22Rv1 (cell line): ENCODE measurements at regions not wholly inside any gene's neighbourhood (a gene's known extent, or its start where the extent isn't known, plus 50 kb on each side); places are given as distances from the start of the nearest gene placed in this dataset.

ENCODE experiments used
- ZFX ChIP-seq: fragments of 450-650 bp; IDR thresholded peaks from 2 replicates; pipeline ENCODE4 v1.6.1; 2017; ENCODE audit warnings: antibody characterized with exemption, borderline replicate concordance
- TF ChIP-seq, protein P1 (sequence below): fragments of 450-650 bp; IDR thresholded peaks from 2 replicates; pipeline ENCODE4 v1.5.1; 2017; ENCODE audit warnings: mild to moderate bottlenecking

DNA sequence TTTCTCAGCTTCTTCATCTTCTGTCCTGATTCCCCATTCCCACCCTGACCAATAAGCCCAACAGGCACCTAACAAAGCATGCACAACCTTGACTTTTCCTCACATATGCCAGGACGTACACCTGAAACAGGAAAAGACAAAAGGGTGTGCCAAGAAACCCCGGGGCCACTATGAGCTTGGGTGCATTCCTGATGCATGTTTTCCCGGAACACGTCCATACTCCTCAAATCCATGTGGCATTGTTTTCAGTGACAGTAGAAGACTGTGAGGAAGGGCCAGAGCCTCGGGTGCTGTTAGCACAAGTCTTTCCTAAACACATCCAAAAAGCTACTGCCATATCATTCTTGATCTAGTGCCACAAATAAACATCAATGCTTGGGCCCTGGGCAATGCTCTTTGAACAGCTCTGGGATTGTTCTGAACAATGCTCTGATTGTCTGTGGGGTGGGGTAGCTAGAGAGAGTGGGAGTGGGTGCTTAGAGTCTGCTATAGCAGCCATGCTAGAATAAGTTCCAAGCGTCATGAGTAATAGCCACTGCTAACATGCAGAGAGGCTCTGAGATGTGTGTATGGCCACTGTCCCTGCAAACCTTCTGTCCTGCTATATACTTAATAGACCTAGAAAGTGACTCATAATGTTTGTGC is 181.7 kb upstream of the CRIM1 start:
- TF ChIP-seq, protein P1, sequence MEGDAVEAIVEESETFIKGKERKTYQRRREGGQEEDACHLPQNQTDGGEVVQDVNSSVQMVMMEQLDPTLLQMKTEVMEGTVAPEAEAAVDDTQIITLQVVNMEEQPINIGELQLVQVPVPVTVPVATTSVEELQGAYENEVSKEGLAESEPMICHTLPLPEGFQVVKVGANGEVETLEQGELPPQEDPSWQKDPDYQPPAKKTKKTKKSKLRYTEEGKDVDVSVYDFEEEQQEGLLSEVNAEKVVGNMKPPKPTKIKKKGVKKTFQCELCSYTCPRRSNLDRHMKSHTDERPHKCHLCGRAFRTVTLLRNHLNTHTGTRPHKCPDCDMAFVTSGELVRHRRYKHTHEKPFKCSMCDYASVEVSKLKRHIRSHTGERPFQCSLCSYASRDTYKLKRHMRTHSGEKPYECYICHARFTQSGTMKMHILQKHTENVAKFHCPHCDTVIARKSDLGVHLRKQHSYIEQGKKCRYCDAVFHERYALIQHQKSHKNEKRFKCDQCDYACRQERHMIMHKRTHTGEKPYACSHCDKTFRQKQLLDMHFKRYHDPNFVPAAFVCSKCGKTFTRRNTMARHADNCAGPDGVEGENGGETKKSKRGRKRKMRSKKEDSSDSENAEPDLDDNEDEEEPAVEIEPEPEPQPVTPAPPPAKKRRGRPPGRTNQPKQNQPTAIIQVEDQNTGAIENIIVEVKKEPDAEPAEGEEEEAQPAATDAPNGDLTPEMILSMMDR = no peak
- TF ChIP-seq ZFX = no peak
